RKO (cell line): ENCODE measurements at regions not wholly inside any gene's neighbourhood (a gene's known extent, or its start where the extent isn't known, plus 50 kb on each side); places are given as distances from the start of the nearest gene placed in this dataset.
"Not testable (repeated sequence)": the region's sequence is repeated elsewhere in the genome, so short reads cannot be mapped to it uniquely, and the experiment has no call there.

Experiments used
- DNase-seq: peaks from one replicate; pipeline ENCODE4 v3.0.0-alpha.2; 2016; ENCODE audit warnings: low spot score

DNA sequence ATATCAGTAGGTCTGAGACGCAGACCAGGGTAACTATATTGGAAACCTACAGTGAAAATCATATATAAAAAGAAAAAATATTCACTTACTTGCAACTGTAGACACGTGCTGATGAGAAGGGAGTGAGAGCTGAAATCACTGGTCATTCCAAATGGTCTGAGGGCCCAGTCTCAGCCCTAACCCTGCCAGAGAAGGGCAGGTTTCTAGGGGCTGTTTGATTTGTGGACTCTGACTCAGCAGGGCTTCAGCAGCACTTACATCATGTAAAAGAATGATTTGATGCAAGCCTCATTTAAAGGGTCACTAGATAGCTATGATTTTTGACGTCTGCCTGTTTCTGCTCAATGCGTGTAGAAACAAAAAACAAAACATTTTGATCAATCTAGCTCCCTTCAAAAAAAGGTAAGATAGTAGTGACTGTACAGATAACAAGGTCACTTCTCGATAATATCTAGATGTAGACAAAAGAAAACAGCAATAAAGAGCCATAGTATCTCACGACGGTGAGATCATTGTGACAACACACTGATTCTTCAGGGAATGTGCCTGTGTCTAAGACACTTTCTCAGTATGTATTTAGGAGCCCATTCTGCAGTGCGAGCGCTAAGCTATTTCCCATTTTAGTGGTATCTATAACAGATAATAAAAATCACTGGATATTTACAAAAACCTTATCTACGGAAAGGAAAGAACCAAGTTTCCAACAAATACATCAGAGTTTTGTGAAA is 307.2 kb downstream of the HIVEP2 start:
- no peak for DNase-seq

- DNase-seq: no peak
These were observed 302.3 kb downstream of the HIVEP2 start for GRCh38 chr6:142642651-142643050.

DNA sequence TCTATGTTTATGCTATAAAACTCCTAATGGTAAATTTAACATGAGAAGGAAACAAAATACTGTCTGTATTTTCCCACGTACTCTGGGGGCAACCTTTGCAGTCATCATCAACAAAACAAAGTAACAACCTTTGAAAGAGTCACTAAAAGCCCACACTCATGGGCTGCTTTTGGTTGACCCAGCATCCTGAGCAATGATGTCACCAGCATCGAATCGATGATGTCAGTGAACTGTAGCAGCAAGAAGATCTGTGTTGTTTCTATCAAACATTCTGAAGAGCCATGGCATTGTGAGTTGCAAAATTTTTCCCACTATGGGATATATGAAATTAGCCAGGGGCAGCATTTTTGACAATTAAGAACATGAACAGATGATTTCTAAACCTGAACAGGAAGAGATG is 300.1 kb downstream of the HIVEP2 start:
- DNase-seq: no peak

GRCh38 chr6:142645663-142646062 is 299.3 kb downstream of the HIVEP2 start:
- DNase-seq: no peak

GRCh38 chr6:142647449-142648035 is 297.4 kb downstream of the HIVEP2 start:
- no peak for DNase-seq

DNA sequence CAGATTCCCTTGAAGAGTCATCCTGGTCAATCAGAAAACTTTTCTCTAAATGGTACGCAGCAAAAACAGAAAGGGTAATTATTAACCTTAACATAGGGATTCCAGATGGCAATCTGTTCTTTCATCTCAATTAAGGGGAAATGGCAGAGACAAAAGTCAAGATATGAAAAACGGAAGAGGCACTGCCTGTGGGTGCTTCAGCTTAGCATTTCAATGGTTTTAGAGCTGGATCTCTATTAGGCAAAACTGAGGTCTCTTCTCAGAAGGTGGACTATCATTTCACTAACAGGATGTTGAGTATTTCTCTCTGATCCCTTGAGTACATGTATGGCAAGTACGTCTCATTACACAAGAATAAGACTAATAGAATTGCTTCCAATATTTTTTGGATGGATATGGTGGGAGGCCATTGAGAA is 296.9 kb downstream of the HIVEP2 start:
- no peak for DNase-seq

DNA sequence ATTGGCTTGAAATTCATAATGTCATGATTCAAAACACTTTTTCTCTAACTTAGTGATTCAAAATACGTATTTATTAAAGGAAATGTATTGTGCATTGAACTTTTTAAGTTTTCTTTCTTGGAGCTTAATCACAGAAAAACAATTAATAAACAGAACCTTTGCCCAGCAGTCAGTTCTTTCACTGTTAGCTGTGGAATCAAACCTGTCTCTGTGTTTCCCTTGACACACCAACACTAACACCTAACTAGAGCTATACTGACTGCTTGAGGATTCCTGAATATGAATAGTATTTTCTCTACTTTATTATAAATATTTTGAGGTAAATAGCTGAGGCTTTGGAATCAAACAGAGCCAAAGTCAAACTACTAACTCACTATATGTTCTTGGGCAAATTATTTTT is 296.4 kb downstream of the HIVEP2 start:
- no peak for DNase-seq

DNA sequence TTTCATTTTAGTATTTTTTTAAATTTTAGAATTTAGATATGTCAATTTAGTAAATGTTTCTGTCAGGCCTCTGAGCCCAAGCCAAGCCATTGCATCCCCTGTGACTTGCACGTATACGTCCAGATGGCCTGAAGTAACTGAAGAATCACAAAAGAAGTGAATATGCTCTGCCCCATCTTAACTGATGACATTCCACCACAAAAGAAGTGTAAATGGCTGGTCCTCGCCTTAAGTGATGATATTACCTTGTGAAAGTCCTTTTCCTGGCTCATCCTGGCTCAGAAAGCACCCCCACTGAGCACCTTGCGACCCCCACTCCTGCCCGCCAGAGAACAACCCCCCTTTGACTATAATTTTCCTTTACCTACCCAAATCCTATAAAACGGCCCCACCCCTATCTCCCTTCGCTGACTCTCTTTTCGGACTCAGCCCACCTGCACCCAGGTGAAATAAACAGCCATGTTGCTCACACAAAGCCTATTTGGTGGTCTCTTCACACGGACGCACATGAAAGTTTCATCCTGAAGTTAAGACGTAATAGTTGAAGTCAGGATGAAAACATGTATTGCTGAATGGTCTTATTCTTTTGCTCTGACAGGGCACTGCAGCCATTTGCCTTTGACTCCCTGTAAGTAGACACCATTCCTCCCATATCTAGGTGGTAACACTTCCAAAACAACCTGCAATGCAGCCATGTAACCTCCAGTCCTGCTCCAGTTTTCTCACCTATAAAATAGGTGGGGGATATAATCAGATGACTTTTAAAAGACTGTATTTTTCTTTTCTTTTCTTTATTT is 295.3 kb downstream of the HIVEP2 start:
- not testable (repeated sequence) for DNase-seq

GRCh38 chr6:142651384-142651783 is 293.6 kb downstream of the HIVEP2 start:
- no peak for DNase-seq

DNA sequence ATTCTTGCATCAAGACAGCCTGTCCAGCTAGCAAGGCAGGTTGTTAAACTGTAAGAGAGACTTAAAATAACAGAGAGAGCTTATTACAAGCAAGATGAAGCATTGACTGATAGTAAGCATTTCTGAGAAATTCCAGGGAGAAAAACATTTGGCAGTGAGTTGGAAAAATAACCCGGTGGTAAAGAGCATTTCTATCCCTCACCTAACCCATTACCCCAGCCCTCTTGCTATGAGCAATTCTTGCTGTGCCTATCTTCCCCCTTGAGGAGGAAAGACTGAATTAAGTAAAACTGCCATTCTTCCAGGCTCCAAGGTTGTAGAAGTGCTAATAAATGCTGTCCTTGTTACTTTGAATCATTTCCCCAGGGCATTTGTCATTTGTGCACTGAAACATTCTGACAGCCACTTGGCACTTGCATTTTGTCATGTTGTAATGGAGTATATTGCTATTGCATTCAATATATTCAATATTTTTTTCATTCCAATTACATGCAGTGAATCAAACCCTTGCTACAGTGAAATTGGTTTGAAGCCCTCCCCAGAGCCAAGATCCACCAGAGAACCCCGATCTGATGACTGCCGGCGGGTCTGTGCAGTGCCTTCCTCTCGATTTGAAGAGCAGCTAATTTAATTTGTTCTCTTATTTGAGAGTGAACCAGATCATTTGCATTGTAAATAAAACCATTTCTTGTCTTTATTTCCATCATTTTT is 291.1 kb downstream of the HIVEP2 start:
- no peak for DNase-seq

GRCh38 chr6:142659661-142660060 is 285.3 kb downstream of the HIVEP2 start:
- DNase-seq: no peak

GRCh38 chr6:142665393-142665792 is 279.6 kb downstream of the HIVEP2 start:
- no peak for DNase-seq

GRCh38 chr6:142666599-142667185 is 278.3 kb downstream of the HIVEP2 start:
- no peak for DNase-seq

DNA sequence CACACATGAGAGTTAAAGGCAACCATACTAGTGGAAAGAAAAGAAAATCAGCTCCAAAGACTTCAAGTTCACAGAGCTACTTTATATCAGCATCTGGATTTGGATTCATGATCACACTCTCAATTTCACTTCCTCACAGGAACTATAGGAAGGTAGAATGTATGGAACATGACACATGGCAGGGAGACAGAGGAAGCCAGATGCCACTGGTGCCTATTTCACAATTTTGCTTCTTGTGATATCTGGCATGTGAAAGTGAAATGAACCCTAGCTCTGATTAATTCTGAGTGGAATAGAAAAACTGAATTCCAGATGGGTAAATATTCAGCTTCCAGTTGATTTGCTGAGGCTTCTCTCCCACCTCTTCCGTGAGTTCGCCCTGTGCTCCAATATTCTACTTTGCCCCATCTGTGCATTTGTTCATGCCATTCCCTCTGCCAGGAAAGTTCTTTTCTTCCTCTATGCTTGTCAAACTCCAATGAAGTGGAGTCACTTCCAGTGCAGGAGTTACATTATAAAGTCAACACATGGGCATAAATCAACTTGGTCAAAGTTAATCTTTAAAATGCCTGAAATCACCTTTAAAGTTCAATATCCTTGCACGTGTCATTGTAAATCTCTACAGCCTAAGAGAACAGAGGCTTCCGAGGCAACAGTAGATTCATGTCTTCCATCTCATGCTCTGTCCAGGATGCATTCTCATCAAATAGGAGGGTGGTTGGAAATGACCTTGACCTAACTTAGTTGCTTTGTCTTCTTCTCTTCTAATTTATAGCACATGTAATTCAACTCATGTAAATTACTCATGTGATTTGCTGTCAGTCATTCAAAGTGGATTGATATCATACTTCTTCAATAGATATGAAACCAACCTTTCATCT is 275.3 kb downstream of the HIVEP2 start:
- DNase-seq: no peak

- no peak for DNase-seq
These were observed 273.2 kb downstream of the HIVEP2 start for GRCh38 chr6:142671791-142672190.

GRCh38 chr6:142675517-142675916 is 269.5 kb downstream of the HIVEP2 start:
- no peak for DNase-seq

DNA sequence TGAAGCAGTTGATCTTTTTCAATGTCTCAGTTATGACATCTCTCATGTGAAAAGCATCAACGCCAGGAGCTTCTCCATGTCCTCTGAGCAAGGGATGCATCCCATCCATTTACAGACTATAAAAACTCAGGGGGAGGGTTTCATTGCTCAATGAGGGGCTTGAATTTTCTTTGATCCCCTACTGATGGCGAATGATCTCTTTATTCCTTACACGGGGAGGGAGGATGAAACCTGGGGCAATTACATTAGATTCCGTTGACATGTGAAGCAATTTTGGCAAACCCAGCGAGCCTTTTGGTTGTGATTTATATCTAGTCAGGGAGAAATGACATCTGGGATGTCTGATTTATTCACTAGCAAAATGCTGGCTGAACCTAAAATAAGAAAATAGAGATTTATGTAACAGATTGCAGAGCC is 268.9 kb downstream of the HIVEP2 start:
- DNase-seq: no peak

GRCh38 chr6:142676647-142677192 is 268.3 kb downstream of the HIVEP2 start:
- no peak for DNase-seq

- DNase-seq: no peak
These were observed 264.9 kb downstream of the HIVEP2 start for GRCh38 chr6:142679907-142680700.

DNA sequence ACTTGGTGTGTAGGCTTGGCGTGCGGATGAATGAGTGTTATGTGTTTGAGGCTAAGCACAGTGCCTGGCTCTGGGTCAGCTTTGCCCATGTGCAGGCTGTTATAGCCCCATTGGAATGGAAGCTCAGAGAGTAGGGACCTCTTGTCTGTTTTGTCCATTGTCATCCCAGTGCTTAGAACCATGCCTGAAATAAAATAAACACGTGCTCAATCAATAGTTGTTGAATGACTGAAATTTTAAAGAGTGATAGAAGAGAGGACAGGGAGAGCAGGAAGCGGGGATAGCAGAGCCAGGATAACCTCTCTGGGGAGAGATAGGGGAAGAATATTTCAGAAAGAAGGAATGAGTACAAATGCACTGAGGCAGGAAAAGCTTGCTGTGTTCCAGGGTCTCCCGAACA is 263.9 kb downstream of the HIVEP2 start:
- DNase-seq: no peak
